ENCODE measurements at regions not wholly inside any gene's neighbourhood (a gene's known extent, or its start where the extent isn't known, plus 50 kb on each side); places are given as distances from the start of the nearest gene placed in this dataset.

- TF ChIP-seq SIN3A (IDR thresholded peaks at IDR 0.05; ENCODE audit: borderline replicate concordance, insufficient read depth, low read depth, low read length) (no peak), CTCF (IDR thresholded peaks at IDR 0.05) (no peak), POLR2AphosphoS5 (IDR thresholded peaks at IDR 0.05; ENCODE audit: low read depth, low read length) (no peak), REST (IDR thresholded peaks at IDR 0.05; ENCODE audit: insufficient read depth in 1 of 2, low read depth in 2 of 2, low read length in 1 of 2) (no peak)
Measured at GRCh38 chrX:28321286-28321685, 266.0 kb upstream of the IL1RAPL1 start.

Measured in Panc1 (cell line).